ENCODE measurements at regions not wholly inside any gene's neighbourhood (a gene's known extent, or its start where the extent isn't known, plus 50 kb on each side); places are given as distances from the start of the nearest gene placed in this dataset.

DNA sequence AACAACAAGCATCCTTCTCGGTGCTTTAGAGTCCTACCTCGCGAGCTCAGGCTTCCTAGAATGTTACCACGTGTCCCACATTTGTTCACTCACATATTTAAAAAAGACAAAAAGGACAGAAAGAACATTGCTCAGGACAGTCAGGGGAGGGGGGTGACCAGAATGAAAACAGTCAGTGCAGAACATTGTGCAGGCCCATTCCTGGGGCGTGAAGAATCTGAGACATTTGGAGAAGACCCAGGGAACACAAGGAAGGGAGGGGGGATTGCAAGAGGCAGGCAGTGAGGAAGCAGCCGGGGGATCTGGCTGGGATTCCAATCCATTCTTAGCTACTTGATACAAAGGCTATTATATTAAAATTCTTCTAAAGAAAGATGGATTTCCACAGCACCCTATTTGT lies 270.4 kb upstream of the CITED2 start:
- no peak for DNase-seq (ENCODE audit: low read depth)

DNA sequence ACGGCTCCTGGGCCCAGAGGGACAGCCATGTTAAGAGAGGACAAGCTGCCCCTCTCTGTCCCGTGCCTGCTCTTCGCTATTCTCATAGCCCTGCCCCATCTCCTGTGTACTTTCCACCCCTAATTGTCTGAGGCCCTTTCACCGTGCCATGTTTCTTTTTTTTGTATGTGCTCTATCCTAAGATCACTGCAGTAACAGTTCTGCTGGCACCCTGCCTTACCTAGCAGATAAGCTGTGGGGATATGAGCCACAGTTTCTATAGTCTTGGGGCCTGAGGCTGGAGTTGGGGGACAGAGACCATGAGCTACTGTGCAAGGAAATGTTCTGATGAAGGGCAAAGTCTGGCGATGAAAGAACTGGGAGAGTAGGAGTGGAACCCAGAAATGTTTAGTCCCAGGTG lies 269.5 kb upstream of the CITED2 start:
- H3K4me3 ChIP-seq (ENCODE audit: low read depth, low read length) = no peak overlapping the region
- no peak for TF ChIP-seq CTCF (IDR thresholded peaks at IDR 0.05; ENCODE audit: insufficient read depth, low read depth, low read length, missing control alignments)
- DNase-seq (ENCODE audit: low read depth) = no peak

More for the DNA sequence above, 270.4 kb upstream of the CITED2 start:
- TF ChIP-seq CTCF (IDR thresholded peaks at IDR 0.05; ENCODE audit: insufficient read depth, low read depth, low read length, missing control alignments) = no peak
- H3K4me3 ChIP-seq (ENCODE audit: low read depth, low read length) = no peak overlapping the region

- no peak overlapping the region for H3K4me3 ChIP-seq (ENCODE audit: low read depth, low read length)
- TF ChIP-seq CTCF (IDR thresholded peaks at IDR 0.05; ENCODE audit: insufficient read depth, low read depth, low read length, missing control alignments) = no peak
- no peak for DNase-seq (ENCODE audit: low read depth)
Measured at GRCh38 chr6:139642346-139642745, 267.9 kb upstream of the CITED2 start.

- no peak overlapping the region for H3K4me3 ChIP-seq (ENCODE audit: low read depth, low read length)
- no peak for DNase-seq (ENCODE audit: low read depth)
- TF ChIP-seq CTCF (IDR thresholded peaks at IDR 0.05; ENCODE audit: insufficient read depth, low read depth, low read length, missing control alignments) = no peak
Measured at GRCh38 chr6:139641376-139641775, 266.9 kb upstream of the CITED2 start.

DNA sequence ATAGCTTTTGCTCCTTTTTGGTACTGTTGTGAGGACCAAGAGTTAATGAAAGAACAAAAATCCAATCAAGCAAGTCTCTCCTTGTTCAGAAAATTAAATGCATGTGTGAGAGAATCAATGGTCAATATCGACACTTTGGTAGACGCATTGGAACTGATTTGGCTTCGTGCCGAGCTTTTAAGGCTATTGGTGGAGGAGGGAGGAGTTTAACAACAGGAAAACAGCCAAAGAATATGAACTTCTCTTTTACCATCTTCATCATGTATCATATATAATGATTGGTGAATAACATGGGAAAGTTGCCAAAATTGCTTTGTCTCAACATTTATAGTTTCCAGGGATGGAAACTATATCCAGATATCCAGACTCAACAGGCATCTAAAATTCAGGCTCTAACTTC lies 266.5 kb upstream of the CITED2 start:
- no peak for DNase-seq (ENCODE audit: low read depth)
- no peak overlapping the region for H3K4me3 ChIP-seq (ENCODE audit: low read depth, low read length)
- no peak for TF ChIP-seq CTCF (IDR thresholded peaks at IDR 0.05; ENCODE audit: insufficient read depth, low read depth, low read length, missing control alignments)

DNA sequence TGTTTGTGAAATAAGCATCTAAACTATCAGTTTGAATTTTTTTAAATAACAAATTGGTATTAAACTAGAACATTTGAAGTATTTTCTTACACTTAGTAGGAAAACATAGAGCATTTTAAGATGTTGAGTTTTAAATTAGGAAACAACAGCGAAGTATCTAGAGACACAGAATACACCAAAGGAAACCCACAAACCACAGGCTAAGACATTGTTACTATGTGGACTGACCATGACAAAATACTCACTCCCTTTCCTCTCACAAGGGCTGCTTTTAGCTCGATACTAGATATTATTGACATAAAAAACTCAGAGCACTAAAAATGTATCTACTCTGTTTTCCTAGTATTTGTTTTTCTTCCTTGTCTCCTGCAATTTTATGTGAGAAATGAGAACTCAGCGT lies 266.0 kb upstream of the CITED2 start:
- DNase-seq (ENCODE audit: low read depth) = peak; percentile 55
- no peak for TF ChIP-seq CTCF (IDR thresholded peaks at IDR 0.05; ENCODE audit: insufficient read depth, low read depth, low read length, missing control alignments)
- no peak overlapping the region for H3K4me3 ChIP-seq (ENCODE audit: low read depth, low read length)

DNA sequence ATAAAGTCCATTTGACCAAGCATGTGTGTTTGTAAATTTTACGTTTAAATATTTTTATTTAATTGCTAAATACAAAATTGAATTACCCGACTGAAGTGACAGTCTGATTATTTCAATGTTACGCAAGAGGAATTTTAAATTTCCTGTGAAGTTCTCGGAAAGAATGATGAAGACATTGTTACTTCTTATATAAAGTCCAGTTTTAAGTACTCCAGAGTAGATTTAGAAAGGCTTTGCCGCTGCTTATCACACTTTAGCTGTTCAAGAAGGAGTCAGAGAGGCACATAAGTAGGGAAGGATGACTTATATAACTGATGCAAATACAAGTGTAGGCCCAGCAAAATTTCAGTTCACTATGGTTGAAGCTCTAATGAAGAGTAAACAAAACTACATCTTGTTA lies 265.1 kb upstream of the CITED2 start:
- no peak for DNase-seq (ENCODE audit: low read depth)
- TF ChIP-seq CTCF (IDR thresholded peaks at IDR 0.05; ENCODE audit: insufficient read depth, low read depth, low read length, missing control alignments) = no peak
- H3K4me3 ChIP-seq (ENCODE audit: low read depth, low read length) = no peak overlapping the region

Measured in GM12865 (cell line).